Fibroblast of mammary gland (primary cell): ENCODE measurements at regions not wholly inside any gene's neighbourhood (a gene's known extent, or its start where the extent isn't known, plus 50 kb on each side); places are given as distances from the start of the nearest gene placed in this dataset.
A peak's percentile ranks its signal among the peaks of the same experiment; 100 is the strongest.

ENCODE experiments used
- DNase-seq: peaks from one replicate; pipeline ENCODE4 v3.0.0-alpha.2; 2010; ENCODE audit warnings: low read depth
- H3K4me3 ChIP-seq: 2 replicates; pipeline ENCODE4 v1.5.1; 2011; ENCODE audit warnings: low read depth, mild to moderate bottlenecking, low read length, moderate library complexity; ENCODE audit not compliant: control insufficient read depth
- TF ChIP-seq, protein P1 (sequence below): conservative IDR thresholded peaks from 2 replicates; pipeline ENCODE4 v1.5.1; 2011; ENCODE audit warnings: low read depth, low read length, inconsistent platforms; ENCODE audit not compliant: control insufficient read depth, insufficient read depth

- no peak for DNase-seq
- TF ChIP-seq, protein P1, sequence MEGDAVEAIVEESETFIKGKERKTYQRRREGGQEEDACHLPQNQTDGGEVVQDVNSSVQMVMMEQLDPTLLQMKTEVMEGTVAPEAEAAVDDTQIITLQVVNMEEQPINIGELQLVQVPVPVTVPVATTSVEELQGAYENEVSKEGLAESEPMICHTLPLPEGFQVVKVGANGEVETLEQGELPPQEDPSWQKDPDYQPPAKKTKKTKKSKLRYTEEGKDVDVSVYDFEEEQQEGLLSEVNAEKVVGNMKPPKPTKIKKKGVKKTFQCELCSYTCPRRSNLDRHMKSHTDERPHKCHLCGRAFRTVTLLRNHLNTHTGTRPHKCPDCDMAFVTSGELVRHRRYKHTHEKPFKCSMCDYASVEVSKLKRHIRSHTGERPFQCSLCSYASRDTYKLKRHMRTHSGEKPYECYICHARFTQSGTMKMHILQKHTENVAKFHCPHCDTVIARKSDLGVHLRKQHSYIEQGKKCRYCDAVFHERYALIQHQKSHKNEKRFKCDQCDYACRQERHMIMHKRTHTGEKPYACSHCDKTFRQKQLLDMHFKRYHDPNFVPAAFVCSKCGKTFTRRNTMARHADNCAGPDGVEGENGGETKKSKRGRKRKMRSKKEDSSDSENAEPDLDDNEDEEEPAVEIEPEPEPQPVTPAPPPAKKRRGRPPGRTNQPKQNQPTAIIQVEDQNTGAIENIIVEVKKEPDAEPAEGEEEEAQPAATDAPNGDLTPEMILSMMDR, result no peak
- H3K4me3 ChIP-seq, result no peak overlapping the region
Measured at GRCh38 chr5:143585970-143586369, 182.5 kb upstream of the NR3C1 start.

DNA sequence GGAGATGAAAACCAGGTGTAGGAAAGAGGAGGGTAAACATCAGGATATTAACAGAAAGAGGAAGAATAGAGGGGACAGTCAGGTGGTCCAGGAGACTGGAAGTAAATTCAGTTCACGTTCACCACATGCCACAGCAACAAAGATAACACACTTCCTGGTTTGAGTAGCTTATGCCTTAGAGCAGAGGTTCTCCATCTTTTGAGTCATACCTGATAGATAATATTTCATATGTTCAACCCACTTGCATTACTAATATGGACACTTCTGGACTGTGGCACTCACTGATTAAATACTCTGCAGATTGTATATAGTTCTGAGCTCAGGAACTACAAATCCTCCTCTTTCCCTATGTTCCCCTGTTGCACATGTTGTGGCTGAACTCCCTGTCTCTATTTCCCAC lies 179.9 kb upstream of the NR3C1 start:
- H3K4me3 ChIP-seq, result no peak overlapping the region
- TF ChIP-seq, protein P1, result no peak
- no peak for DNase-seq

DNA sequence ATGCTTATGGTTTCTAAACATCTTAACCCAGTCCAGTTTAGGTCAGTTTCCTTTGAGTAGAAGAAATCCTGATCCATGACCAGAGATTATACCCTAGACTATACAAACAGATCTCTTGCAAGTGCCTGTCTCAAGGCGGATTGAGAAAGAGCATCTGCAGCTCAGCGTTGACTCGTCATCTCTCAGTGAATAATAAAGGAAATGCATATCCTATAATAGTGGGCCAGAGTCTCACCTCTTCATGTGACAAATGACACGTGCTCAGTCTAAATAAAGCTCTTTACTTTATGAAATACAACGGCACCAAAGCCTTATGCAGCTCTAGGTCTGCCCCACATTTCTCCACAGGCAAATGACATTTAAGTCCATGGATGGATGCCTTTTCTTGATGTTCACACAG lies 179.4 kb upstream of the NR3C1 start:
- TF ChIP-seq, protein P1, result no peak
- DNase-seq, result peak; percentile 84

DNA sequence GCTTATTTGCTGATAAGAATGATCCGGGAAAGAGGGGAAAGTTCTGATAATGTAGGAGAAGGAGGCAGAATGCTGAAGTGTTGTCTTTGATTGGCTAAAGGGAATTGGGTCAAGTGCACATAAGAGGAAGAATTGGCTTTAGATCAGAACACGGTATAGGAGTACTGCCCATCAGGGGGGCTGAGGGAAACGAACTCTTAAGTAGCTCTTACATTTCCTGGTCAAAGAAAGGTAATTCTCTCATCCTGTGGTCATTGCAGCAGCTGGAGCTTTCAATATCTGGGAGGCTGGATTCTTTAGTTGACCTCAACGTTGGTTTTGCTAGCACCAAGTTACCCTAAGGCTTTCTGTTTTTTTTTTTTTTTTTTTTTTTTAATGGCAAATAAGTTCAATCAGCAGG lies 178.7 kb upstream of the NR3C1 start:
- DNase-seq, result no peak
- no peak overlapping the region for H3K4me3 ChIP-seq
- TF ChIP-seq, protein P1, result no peak

More for the DNA sequence above, 179.4 kb upstream of the NR3C1 start:
- no peak overlapping the region for H3K4me3 ChIP-seq

DNA sequence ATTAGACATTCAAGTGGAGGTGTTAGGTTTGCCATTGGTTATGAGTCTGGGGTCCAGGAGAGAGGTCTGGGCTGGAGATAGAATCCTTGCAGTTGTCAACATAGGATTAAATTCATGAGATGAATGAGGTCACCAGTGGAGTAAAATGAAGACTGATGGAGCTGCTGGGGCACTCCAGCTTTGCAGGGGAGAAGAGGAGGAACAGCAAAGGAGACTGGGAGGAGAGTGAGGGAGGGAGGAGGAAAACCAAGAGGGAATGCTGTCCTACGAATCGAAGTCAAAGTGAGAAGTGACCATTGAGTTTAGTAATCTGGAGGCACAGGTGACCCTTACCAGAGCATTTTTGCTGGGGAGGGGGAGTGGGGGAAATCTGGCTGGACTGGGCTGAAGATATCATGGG lies 178.2 kb upstream of the NR3C1 start:
- no peak for DNase-seq
- H3K4me3 ChIP-seq, result no peak overlapping the region
- TF ChIP-seq, protein P1, result no peak

GRCh38 chr5:143581147-143581546 lies 177.7 kb upstream of the NR3C1 start:
- TF ChIP-seq, protein P1, result no peak
- no peak for DNase-seq

More at GRCh38 chr5:143581147-143581546, 177.7 kb upstream of the NR3C1 start:
- H3K4me3 ChIP-seq, result no peak overlapping the region
